Activated CD8-positive, alpha-beta T cell treated with anti-CD3 and anti-CD28 coated beads for 36 hours (primary cell): ENCODE measurements at regions not wholly inside any gene's neighbourhood (a gene's known extent, or its start where the extent isn't known, plus 50 kb on each side); places are given as distances from the start of the nearest gene placed in this dataset.
"Not testable (repeated sequence)": the region's sequence is repeated elsewhere in the genome, so short reads cannot be mapped to it uniquely, and the experiment has no call there.

Experiments used
- ATAC-seq: fragments of 200-7000 bp; cut with Tn5 transposase; one replicate; pipeline ENCODE4 v1.10.0; 2021; ENCODE audit warnings: mild to moderate bottlenecking, moderate library complexity
- CTCF ChIA-PET: fragments of 350-600 bp; sonication (Branson Sonifier 250); formaldehyde crosslinking; loops from one replicate; lab custom pipeline; 2021; ENCODE audit warnings: antibody characterized with exemption; lab: Charles Lee
- POLR2A ChIA-PET: fragments of 350-600 bp; sonication (Branson Sonifier 250); formaldehyde crosslinking; loops from one replicate; lab custom pipeline; 2021; ENCODE audit warnings: antibody characterized with exemption; lab: Charles Lee
- DNase-seq: peaks from one replicate; pipeline ENCODE4 v3.0.0-alpha.2; 2020
- H3K27ac Mint-ChIP-seq: one replicate; pipeline ENCODE4 v1.8.0; 2021; ENCODE audit warnings: mild to moderate bottlenecking, mixed read lengths
- H3K27me3 Mint-ChIP-seq: one replicate; pipeline ENCODE4 v1.8.0; 2021; ENCODE audit warnings: mixed read lengths
- H3K36me3 Mint-ChIP-seq: one replicate; pipeline ENCODE4 v1.8.0; 2021; ENCODE audit warnings: low read depth, mixed read lengths
- H3K4me1 Mint-ChIP-seq: one replicate; pipeline ENCODE4 v1.8.0; 2021; ENCODE audit warnings: low read depth, mixed read lengths
- H3K4me3 Mint-ChIP-seq: one replicate; pipeline ENCODE4 v1.8.0; 2021; ENCODE audit warnings: mild to moderate bottlenecking, moderate library complexity, mixed read lengths
- H3K9me3 Mint-ChIP-seq: one replicate; pipeline ENCODE4 v1.8.0; 2021; ENCODE audit warnings: mixed read lengths
- CTCF ChIP-seq: fragments of 200-600 bp; IDR thresholded peaks from one replicate; pipeline ENCODE4 v1.8.0; 2022; ENCODE audit warnings: antibody characterized with exemption, mild to moderate bottlenecking
- intact Hi-C: fragments of 100-400 bp; cut with micrococcal nuclease; formaldehyde crosslinking; loops from one replicate; pipeline ENCODE4 v1.10.0; 2022

GRCh38 chr6:8858854-8859331 is 423.5 kb upstream of the SLC35B3 start:
- intact Hi-C loops = no loop called here
- Mint-ChIP-seq H3K36me3 (no peaks in the 10 kb centered on the region), H3K27me3 (no peaks in the 10 kb centered on the region), H3K9me3 (no peaks in the 10 kb centered on the region), H3K27ac (no peak overlapping the region), H3K4me3 (no peak overlapping the region), H3K4me1 (no peaks in the 10 kb centered on the region)
- DNase-seq = no peak
- CTCF ChIA-PET = no interaction called here
- no peak for ATAC-seq
- no peak for TF ChIP-seq CTCF
- POLR2A ChIA-PET = no interaction called here

GRCh38 chr6:8857160-8857559 is 421.8 kb upstream of the SLC35B3 start:
- CTCF ChIA-PET = no interaction called here
- Mint-ChIP-seq H3K27ac (no peak overlapping the region), H3K36me3 (no peaks in the 10 kb centered on the region), H3K27me3 (no peaks in the 10 kb centered on the region), H3K4me3 (no peak overlapping the region), H3K9me3 (no peaks in the 10 kb centered on the region), H3K4me1 (no peaks in the 10 kb centered on the region)
- TF ChIP-seq CTCF = no peak
- intact Hi-C loops = no loop called here
- DNase-seq (no peak), ATAC-seq (no peak)
- POLR2A ChIA-PET = interaction anchor here (0.6 kb wide), 1 partner anchor 1184 kb away, joined by 3 read pairs; no protein-coding TSS in a partner anchor

- ChIA-PET POLR2A (no interaction called here), CTCF (no interaction called here)
- Mint-ChIP-seq H3K4me1 (no peaks in the 10 kb centered on the region), H3K27ac (no peak overlapping the region), H3K4me3 (no peak overlapping the region), H3K9me3 (no peaks in the 10 kb centered on the region), H3K27me3 (no peaks in the 10 kb centered on the region), H3K36me3 (no peaks in the 10 kb centered on the region)
- no peak for ATAC-seq
- DNase-seq = no peak
- intact Hi-C loops = no loop called here
- TF ChIP-seq CTCF = no peak
Measured at GRCh38 chr6:8855411-8855810, 420.1 kb upstream of the SLC35B3 start.

GRCh38 chr6:8852332-8852731 is 417.0 kb upstream of the SLC35B3 start:
- Mint-ChIP-seq H3K4me1 (no peaks in the 10 kb centered on the region), H3K36me3 (no peaks in the 10 kb centered on the region), H3K9me3 (no peaks in the 10 kb centered on the region), H3K27me3 (no peaks in the 10 kb centered on the region), H3K27ac (no peak overlapping the region), H3K4me3 (no peak overlapping the region)
- TF ChIP-seq CTCF = no peak
- DNase-seq (no peak), ATAC-seq (no peak)
- CTCF ChIA-PET = no interaction called here
- intact Hi-C loops = no loop called here
- POLR2A ChIA-PET = no interaction called here

GRCh38 chr6:8846680-8847079 is 411.3 kb upstream of the SLC35B3 start:
- intact Hi-C loops, H3K9me3 Mint-ChIP-seq, H3K27me3 Mint-ChIP-seq, H3K4me3 Mint-ChIP-seq, ATAC-seq, POLR2A ChIA-PET, CTCF ChIA-PET, H3K4me1 Mint-ChIP-seq, H3K36me3 Mint-ChIP-seq, DNase-seq, H3K27ac Mint-ChIP-seq: not testable (repeated sequence)

GRCh38 chr6:8845690-8846089 is 410.3 kb upstream of the SLC35B3 start:
- POLR2A ChIA-PET = no interaction called here
- DNase-seq (no peak), ATAC-seq (no peak)
- no peaks in the 10 kb centered on the region for H3K27me3 Mint-ChIP-seq
- H3K27ac Mint-ChIP-seq = no peak overlapping the region
- no peaks in the 10 kb centered on the region for H3K4me1 Mint-ChIP-seq
- CTCF ChIA-PET = no interaction called here
- H3K9me3 Mint-ChIP-seq = peaks cover 2% of the 10 kb centered on the region
- no peak for TF ChIP-seq CTCF
- no peaks in the 10 kb centered on the region for H3K36me3 Mint-ChIP-seq
- intact Hi-C loops = no loop called here
- H3K4me3 Mint-ChIP-seq = no peak overlapping the region
